HG02870 (cell line): ENCODE measurements at regions not wholly inside any gene's neighbourhood (a gene's known extent, or its start where the extent isn't known, plus 50 kb on each side); places are given as distances from the start of the nearest gene placed in this dataset.

ENCODE experiments used
- ATAC-seq: cut with Tn5 transposase; IDR thresholded peaks from one replicate; pipeline ENCODE4 v1.9.1; 2021; ENCODE audit warnings: mild to moderate bottlenecking, moderate library complexity; ENCODE audit not compliant: unreplicated experiment

GRCh38 chr2:18096836-18097405, 218.5 kb downstream of the KCNS3 start:
- ATAC-seq, result no peak

- ATAC-seq, result no peak
Measured at GRCh38 chr2:18094277-18094676, 215.8 kb downstream of the KCNS3 start.

- ATAC-seq, result no peak
Measured at GRCh38 chr2:18093196-18093595, 214.7 kb downstream of the KCNS3 start.

GRCh38 chr2:18092760-18093159, 214.3 kb downstream of the KCNS3 start:
- ATAC-seq, result no peak

- ATAC-seq, result no peak
Measured at GRCh38 chr2:18085593-18085992, 207.1 kb downstream of the KCNS3 start.

GRCh38 chr2:18084376-18084775, 205.9 kb downstream of the KCNS3 start:
- no peak for ATAC-seq

GRCh38 chr2:18083806-18084205, 205.3 kb downstream of the KCNS3 start:
- no peak for ATAC-seq

- no peak for ATAC-seq
Measured at GRCh38 chr2:18078216-18078615, 199.7 kb downstream of the KCNS3 start.

GRCh38 chr2:18077704-18078103, 199.2 kb downstream of the KCNS3 start:
- no peak for ATAC-seq

- no peak for ATAC-seq
Measured at GRCh38 chr2:18077231-18077630, 198.8 kb downstream of the KCNS3 start.

GRCh38 chr2:18074476-18074875, 196.0 kb downstream of the KCNS3 start:
- no peak for ATAC-seq

GRCh38 chr2:18073601-18074000, 195.1 kb downstream of the KCNS3 start:
- no peak for ATAC-seq

- ATAC-seq, result no peak
Measured at GRCh38 chr2:18067588-18068384, 189.3 kb downstream of the KCNS3 start.

GRCh38 chr2:18066894-18067293, 188.4 kb downstream of the KCNS3 start:
- no peak for ATAC-seq

GRCh38 chr2:18066066-18066465, 187.6 kb downstream of the KCNS3 start:
- no peak for ATAC-seq

GRCh38 chr2:18065249-18065648, 186.8 kb downstream of the KCNS3 start:
- no peak for ATAC-seq

- ATAC-seq, result no peak
Measured at GRCh38 chr2:18063826-18064470, 185.5 kb downstream of the KCNS3 start.

GRCh38 chr2:18062892-18063291, 184.4 kb downstream of the KCNS3 start:
- ATAC-seq, result no peak

GRCh38 chr2:18061717-18062116, 183.2 kb downstream of the KCNS3 start:
- no peak for ATAC-seq

GRCh38 chr2:18057657-18058056, 179.2 kb downstream of the KCNS3 start:
- ATAC-seq, result no peak

- ATAC-seq, result no peak
Measured at GRCh38 chr2:18055290-18055689, 176.8 kb downstream of the KCNS3 start.

- ATAC-seq, result no peak
Measured at GRCh38 chr2:18050001-18050400, 171.5 kb downstream of the KCNS3 start.
